Activated naive CD4-positive, alpha-beta T cell treated with anti-CD3 and anti-CD28 coated beads for 36 hours (primary cell): ENCODE measurements at regions not wholly inside any gene's neighbourhood (a gene's known extent, or its start where the extent isn't known, plus 50 kb on each side); places are given as distances from the start of the nearest gene placed in this dataset.

ENCODE experiments used
- CTCF ChIA-PET: fragments of 350-600 bp; sonication (Branson Sonifier 250); formaldehyde crosslinking; loops from one replicate; lab custom pipeline; 2021; ENCODE audit warnings: antibody characterized with exemption; lab: Charles Lee
- DNase-seq: peaks from one replicate; pipeline ENCODE4 v3.0.0-alpha.2; 2020
- H3K27ac Mint-ChIP-seq: one replicate; pipeline ENCODE4 v1.8.0; 2021; ENCODE audit warnings: mild to moderate bottlenecking, mixed read lengths
- H3K27me3 Mint-ChIP-seq: one replicate; pipeline ENCODE4 v1.8.0; 2021; ENCODE audit warnings: low read depth, mixed read lengths
- H3K36me3 Mint-ChIP-seq: one replicate; pipeline ENCODE4 v1.8.0; 2021; ENCODE audit warnings: low read depth, mixed read lengths
- H3K4me1 Mint-ChIP-seq: one replicate; pipeline ENCODE4 v1.8.0; 2021; ENCODE audit warnings: low read depth, mixed read lengths
- H3K4me3 Mint-ChIP-seq: one replicate; pipeline ENCODE4 v1.8.0; 2021; ENCODE audit warnings: mild to moderate bottlenecking, moderate library complexity, mixed read lengths
- H3K9me3 Mint-ChIP-seq: one replicate; pipeline ENCODE4 v1.8.0; 2021; ENCODE audit warnings: mixed read lengths
- intact Hi-C: fragments of 100-400 bp; cut with micrococcal nuclease; formaldehyde crosslinking; loops from one replicate; pipeline ENCODE4 v1.15.1; 2023

DNA sequence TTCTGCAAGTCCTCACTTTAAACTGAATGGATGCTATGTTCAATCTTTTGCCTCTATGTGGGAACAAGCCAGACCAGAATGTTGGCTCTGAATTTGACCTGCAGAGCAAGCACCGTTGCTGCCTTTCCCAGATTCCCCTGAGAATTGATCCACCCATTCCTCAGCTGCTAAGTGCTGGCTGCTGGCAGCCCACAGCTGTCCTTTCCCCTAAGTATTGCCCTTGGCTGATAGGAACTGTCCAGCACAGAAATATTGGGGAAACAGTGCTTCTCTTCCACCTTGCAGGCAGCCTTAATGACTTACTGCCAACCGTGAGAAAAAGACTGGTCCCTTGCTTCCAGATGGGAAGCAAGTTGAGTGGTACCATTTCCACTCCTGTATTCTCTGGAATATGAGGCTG lies 475.9 kb downstream of the PDHA2 start:
- H3K27me3 Mint-ChIP-seq: no peaks in the 10 kb centered on the region
- intact Hi-C loops: no loop called here
- CTCF ChIA-PET: no interaction called here

DNA sequence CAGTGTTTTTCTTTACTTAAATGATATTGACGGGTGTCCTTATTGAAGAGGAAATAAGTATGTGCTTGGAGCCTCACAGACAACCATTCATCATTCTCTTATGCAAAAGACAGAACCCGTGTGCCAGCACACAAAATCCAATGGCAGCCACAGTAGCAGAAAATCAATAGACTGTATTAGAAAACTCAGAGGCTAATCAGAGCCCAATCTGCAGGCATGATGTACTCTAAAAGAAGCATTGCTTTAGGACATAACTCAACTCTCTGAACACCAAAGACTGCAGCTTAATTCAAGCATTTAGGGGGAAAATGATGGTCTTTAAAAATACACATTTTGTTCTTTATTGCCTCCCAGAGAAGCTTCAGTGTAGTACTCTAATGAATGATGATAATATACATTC lies 476.9 kb downstream of the PDHA2 start:
- no peak for DNase-seq
- Mint-ChIP-seq H3K27ac (no peak overlapping the region), H3K4me1 (no peaks in the 10 kb centered on the region), H3K27me3 (no peaks in the 10 kb centered on the region), H3K9me3 (no peaks in the 10 kb centered on the region), H3K4me3 (no peak overlapping the region), H3K36me3 (no peaks in the 10 kb centered on the region)
- intact Hi-C loops: no loop called here
- CTCF ChIA-PET: no interaction called here

More for the DNA sequence above, 475.9 kb downstream of the PDHA2 start:
- Mint-ChIP-seq H3K4me3 (no peak overlapping the region), H3K36me3 (no peaks in the 10 kb centered on the region), H3K27ac (no peak overlapping the region), H3K9me3 (no peaks in the 10 kb centered on the region), H3K4me1 (no peaks in the 10 kb centered on the region)
- DNase-seq: no peak

DNA sequence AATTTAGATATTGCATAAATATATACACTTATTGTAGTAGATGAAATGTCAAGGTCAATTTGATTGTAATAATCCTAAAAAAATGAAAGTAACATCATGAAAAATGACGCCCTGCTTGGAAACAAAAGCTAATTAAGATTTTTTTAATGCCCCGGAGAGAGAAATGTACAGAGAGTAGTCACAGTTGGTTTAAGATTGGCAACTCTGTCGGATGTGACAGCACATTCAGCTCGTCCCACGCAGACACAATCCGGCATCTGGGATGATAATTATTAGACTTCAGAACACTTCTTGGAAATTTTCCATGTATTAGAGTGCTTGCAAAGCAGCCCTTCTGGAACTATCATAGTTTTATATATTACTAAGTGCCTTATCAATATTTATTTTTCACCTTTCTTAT lies 478.0 kb downstream of the PDHA2 start:
- H3K27me3 Mint-ChIP-seq: no peaks in the 10 kb centered on the region
- intact Hi-C loops: no loop called here
- CTCF ChIA-PET: no interaction called here
- no peak for DNase-seq
- H3K9me3 Mint-ChIP-seq: no peaks in the 10 kb centered on the region
- no peaks in the 10 kb centered on the region for H3K36me3 Mint-ChIP-seq
- H3K27ac Mint-ChIP-seq: no peak overlapping the region
- no peak overlapping the region for H3K4me3 Mint-ChIP-seq
- no peaks in the 10 kb centered on the region for H3K4me1 Mint-ChIP-seq

DNA sequence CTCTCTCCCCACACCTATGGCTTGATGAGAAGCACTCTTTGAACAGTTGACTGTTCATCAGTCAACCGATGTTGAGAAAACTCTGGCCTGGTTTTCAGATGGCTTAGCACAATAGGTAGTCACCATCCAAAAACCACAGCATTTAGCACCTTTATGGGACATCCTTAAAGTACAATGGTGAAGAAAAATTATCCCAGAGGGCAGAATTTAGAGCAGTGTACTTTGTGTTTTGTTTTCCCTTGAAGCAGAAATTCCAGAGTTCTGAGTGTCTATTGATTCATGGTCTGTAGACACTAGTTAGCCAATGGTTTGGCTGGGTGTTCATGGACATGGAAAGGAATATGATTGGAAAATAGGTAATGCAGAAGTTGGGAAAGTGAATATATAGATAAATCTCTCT lies 487.0 kb downstream of the PDHA2 start:
- H3K27ac Mint-ChIP-seq: no peak overlapping the region
- H3K4me3 Mint-ChIP-seq: no peak overlapping the region
- DNase-seq: no peak
- no peaks in the 10 kb centered on the region for H3K36me3 Mint-ChIP-seq
- no peaks in the 10 kb centered on the region for H3K4me1 Mint-ChIP-seq
- no peaks in the 10 kb centered on the region for H3K27me3 Mint-ChIP-seq
- H3K9me3 Mint-ChIP-seq: no peaks in the 10 kb centered on the region
- CTCF ChIA-PET: no interaction called here
- intact Hi-C loops: no loop called here

DNA sequence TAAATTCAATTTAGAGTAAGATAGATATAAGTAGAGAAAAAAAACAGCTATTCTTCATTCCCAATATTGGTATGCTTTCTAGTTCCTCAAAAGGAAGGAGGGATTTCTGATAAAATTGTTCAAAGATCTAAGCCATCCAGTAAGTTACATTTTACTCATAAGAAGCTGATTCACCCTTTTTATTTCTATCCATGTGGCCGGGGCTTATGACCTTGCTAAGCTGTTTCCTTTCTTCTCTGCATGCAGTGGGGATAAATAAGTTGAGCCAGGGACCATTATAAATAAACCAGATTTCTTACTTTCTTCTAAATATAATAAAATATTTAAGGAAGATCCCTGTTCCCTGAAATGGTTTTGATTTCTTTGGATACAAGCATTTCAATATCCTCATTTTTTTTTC lies 502.3 kb downstream of the PDHA2 start:
- DNase-seq: no peak
- H3K36me3 Mint-ChIP-seq: no peaks in the 10 kb centered on the region
- peaks cover 2% of the 10 kb centered on the region for H3K27me3 Mint-ChIP-seq
- no peaks in the 10 kb centered on the region for H3K4me1 Mint-ChIP-seq
- peaks cover 3% of the 10 kb centered on the region for H3K9me3 Mint-ChIP-seq
- intact Hi-C loops: no loop called here
- CTCF ChIA-PET: interaction anchor here (0.5 to 0.6 kb wide), 2 partner anchors 143 to 158 kb away, joined by 3 to 7 read pairs; no protein-coding TSS in a partner anchor
- no peak overlapping the region for H3K4me3 Mint-ChIP-seq
- H3K27ac Mint-ChIP-seq: no peak overlapping the region

DNA sequence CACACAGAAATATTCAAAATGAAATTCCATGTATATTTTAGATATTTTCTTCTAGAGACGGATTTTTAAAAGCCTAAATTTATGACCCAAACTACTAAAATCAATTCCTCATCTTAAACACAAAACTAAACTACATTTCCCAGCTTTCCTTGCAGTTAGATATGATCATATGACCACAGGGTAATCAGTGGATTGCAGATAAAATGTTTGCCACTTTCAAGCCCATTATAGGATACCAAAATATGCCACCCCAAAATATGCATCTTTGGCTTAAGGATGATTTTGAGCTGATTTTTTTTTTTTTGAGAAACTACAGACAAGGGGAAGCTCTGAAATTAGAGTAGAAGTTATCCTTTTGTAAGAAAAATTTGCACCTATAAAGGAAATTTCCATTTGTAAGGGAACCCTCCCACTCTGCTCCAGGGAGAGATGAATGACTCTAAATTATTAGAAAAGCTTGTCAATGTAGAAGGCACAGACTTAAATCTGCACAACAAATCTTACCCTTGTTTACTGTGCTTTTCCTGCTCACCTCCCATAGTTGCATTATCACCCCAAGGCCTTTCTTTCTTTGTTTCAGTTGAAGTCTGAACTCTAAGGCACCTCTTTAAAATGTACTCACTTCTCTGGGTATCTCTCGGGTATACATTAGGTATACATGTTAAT lies 503.0 kb downstream of the PDHA2 start:
- Mint-ChIP-seq H3K27ac (no peak overlapping the region), H3K4me1 (no peaks in the 10 kb centered on the region), H3K4me3 (no peak overlapping the region), H3K27me3 (peaks cover 2% of the 10 kb centered on the region), H3K36me3 (no peaks in the 10 kb centered on the region), H3K9me3 (peaks cover 3% of the 10 kb centered on the region)
- no peak for DNase-seq
- intact Hi-C loops: no loop called here
- CTCF ChIA-PET: interaction anchor here (0.5 to 0.6 kb wide), 2 partner anchors 142 to 159 kb away, joined by 3 to 7 read pairs; no protein-coding TSS in a partner anchor

DNA sequence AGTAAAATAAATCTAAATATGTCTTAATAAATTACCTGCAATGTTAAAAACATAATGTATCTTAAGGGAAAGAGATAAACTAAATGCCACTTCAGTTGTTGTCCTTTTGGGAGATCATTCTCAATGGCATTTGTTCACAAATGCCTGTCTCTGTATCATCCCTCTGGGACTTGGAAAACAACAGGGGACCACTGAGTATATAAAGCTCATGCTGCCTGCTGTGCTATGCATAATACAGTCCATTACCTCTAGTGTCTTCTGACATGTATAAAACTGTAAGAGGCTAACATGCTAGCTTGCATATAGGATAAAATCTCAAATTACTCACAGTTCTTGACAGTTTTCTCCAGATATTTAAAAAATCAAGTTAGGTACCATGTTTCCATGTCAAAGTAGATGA lies 503.9 kb downstream of the PDHA2 start:
- Mint-ChIP-seq H3K4me1 (no peaks in the 10 kb centered on the region), H3K27ac (no peak overlapping the region), H3K9me3 (peaks cover 3% of the 10 kb centered on the region), H3K4me3 (no peak overlapping the region), H3K27me3 (peaks cover 2% of the 10 kb centered on the region), H3K36me3 (no peaks in the 10 kb centered on the region)
- no peak for DNase-seq
- CTCF ChIA-PET: no interaction called here
- intact Hi-C loops: no loop called here

DNA sequence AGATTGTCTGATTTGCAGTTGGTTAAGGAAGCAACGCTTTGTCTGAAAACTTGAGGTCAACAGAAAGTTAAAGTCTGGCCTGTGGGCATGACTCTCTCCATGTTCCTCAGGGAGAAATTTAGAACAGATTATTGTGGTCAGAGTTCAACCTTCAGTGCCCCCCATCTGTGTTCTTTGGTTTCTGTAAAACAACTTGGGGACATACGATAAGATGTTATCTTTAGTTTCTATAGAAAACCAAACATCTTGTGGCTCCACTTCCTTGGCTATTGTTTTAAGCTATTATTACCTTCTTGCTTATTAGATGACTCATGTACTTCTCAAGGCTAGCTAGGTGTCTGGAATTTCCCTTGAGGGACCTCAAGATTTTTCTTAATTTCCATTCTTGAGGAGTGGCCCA lies 507.7 kb downstream of the PDHA2 start:
- Mint-ChIP-seq H3K27me3 (peaks cover 2% of the 10 kb centered on the region), H3K4me3 (no peak overlapping the region), H3K36me3 (no peaks in the 10 kb centered on the region), H3K4me1 (no peaks in the 10 kb centered on the region), H3K9me3 (peaks cover 2% of the 10 kb centered on the region), H3K27ac (no peak overlapping the region)
- intact Hi-C loops: no loop called here
- CTCF ChIA-PET: no interaction called here
- no peak for DNase-seq

DNA sequence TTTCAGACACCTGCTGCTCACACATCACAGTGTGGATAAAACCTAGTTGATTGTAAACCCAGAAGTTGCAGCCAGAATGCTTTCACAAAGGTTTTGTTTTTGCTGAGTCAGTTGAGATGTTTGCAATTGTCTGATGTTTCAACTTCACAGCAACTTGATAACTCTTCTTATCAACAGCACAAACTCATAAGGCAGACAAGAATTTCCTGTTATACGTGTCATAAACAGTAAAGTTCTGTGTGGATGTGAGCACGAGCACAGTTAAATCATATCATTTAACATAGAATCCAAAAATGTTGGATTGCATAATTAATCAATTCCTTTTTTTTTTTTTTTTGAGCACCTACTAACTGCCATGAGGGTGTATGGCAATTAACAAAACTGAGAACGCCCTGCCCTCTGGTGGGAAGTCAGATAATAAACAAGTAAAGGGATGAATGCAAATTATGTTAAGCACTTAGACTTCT lies 512.2 kb downstream of the PDHA2 start:
- Mint-ChIP-seq H3K27me3 (no peaks in the 10 kb centered on the region), H3K36me3 (no peaks in the 10 kb centered on the region), H3K9me3 (no peaks in the 10 kb centered on the region), H3K4me3 (no peak overlapping the region), H3K27ac (no peak overlapping the region), H3K4me1 (no peaks in the 10 kb centered on the region)
- CTCF ChIA-PET: no interaction called here
- peak; percentile 28 for DNase-seq
- intact Hi-C loops: loop anchor here (1.0 kb wide), 1 partner anchor 1186 kb away; no protein-coding TSS in a partner anchor

DNA sequence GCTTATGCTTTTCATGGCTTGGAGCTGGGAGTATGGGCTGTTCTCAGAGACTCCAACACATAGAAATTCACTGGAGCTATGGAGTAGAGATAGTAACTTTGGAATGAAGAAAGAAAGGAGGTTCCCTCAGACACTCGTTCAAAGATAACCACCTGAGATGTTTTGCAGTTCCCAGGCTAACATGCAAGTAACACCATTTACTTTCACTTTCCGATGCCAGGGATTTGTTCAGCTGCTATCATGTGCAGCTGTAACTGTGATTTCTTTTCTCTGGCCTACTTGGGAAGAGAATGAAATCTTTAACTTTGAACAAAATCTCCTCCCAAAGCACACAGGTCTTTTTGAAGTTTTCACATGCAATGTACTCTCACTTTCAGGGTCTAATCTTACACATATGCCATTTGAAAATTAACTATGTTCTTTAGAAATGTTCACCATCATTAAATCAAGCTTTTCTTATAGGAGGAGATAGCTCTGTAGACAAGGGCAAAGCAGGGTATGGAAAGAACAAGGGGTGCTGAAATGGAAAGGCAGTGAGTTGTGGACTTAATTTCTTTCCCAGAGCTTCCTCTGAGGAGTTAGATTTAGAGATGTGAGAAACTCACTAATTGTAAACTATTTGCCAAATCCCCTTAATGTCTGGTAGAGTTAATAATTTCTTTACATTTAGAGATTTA lies 514.3 kb downstream of the PDHA2 start:
- Mint-ChIP-seq H3K36me3 (no peaks in the 10 kb centered on the region), H3K4me1 (no peaks in the 10 kb centered on the region), H3K27me3 (no peaks in the 10 kb centered on the region), H3K9me3 (no peaks in the 10 kb centered on the region), H3K4me3 (no peak overlapping the region), H3K27ac (no peak overlapping the region)
- DNase-seq: no peak
- intact Hi-C loops: no loop called here
- CTCF ChIA-PET: no interaction called here

DNA sequence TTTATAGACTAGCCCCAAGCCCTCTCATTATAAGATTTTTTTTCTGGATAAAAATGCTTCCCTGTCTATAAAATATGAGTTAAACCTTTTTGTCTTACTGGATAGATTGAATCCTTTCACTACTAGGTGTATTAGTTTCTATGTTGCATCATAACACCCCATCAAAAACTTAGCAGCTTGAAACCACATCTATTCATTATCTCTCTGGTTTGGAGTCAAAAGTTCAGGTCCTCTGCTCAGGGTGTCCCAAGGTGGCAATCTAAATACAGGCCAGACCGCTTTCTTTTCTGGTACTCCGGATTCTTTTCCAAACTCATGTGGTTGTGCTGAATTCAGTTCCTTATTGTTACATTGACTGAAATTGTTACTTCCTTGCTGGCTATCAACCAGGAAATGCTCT lies 515.5 kb downstream of the PDHA2 start:
- no peak overlapping the region for H3K4me3 Mint-ChIP-seq
- no peaks in the 10 kb centered on the region for H3K36me3 Mint-ChIP-seq
- intact Hi-C loops: no loop called here
- no peaks in the 10 kb centered on the region for H3K4me1 Mint-ChIP-seq
- DNase-seq: no peak
- CTCF ChIA-PET: no interaction called here
- no peaks in the 10 kb centered on the region for H3K9me3 Mint-ChIP-seq
- no peaks in the 10 kb centered on the region for H3K27me3 Mint-ChIP-seq
- H3K27ac Mint-ChIP-seq: no peak overlapping the region

DNA sequence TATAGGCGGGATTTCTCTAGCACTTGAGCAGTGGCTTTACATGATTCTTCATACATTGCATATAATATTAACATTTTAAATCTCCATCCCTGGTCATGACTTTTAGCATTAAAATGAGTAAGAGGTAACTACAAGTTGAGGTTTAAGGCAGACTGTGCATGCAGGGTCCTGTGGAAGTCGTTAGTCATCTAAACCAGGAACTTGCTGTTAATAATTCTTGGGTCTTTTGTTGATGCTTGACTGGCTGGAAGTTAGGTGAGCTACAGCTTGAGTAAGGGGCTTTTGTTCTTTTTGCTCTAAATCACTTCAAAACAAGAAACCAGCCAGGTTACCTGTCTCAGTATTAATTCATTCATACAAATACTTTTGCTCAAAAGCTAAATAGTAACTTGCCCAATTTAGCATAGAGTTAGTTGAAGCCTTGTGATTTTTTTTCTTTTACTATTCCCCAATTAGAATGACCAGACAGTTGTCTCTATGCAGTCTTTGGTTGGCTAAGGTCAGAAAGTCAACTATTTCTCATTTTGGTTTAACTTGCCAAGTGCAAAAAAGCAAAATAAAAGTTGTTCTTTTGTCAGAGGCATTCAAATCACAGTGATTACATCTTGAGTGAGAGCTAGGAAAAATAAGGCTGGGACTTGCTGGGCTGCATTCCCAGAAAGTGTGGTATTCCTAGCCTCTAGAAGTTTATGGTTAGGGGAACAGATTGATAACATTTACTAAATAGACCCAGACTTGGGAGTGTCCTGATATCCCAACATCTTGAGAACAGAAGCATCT lies 516.9 kb downstream of the PDHA2 start:
- no peaks in the 10 kb centered on the region for H3K27me3 Mint-ChIP-seq
- CTCF ChIA-PET: no interaction called here
- no peaks in the 10 kb centered on the region for H3K4me1 Mint-ChIP-seq
- no peak overlapping the region for H3K4me3 Mint-ChIP-seq
- H3K36me3 Mint-ChIP-seq: no peaks in the 10 kb centered on the region
- no peak for DNase-seq
- no peaks in the 10 kb centered on the region for H3K9me3 Mint-ChIP-seq
- H3K27ac Mint-ChIP-seq: no peak overlapping the region
- intact Hi-C loops: no loop called here
